Keratinocyte (primary cell): ENCODE measurements at regions not wholly inside any gene's neighbourhood (a gene's known extent, or its start where the extent isn't known, plus 50 kb on each side); places are given as distances from the start of the nearest gene placed in this dataset.

Experiments used
- CTCF ChIP-seq, 3 experiments: IDR thresholded peaks in 1 of 3; conservative IDR thresholded peaks in 1 of 3; optimal IDR thresholded peaks in 1 of 3; 2 replicates in 2 of 3; 3 replicates in 1 of 3; pipeline versions ENCODE3 to v1.5.1; 2011; ENCODE audit warnings: low read length in 3 of 3, mild to moderate bottlenecking in 3 of 3, moderate library complexity in 2 of 3, control low read depth in 1 of 3, inconsistent platforms in 1 of 3; ENCODE audit not compliant: insufficient read depth in 2 of 3; ENCODE audit errors: extremely low read depth in 1 of 3
- EZH2 ChIP-seq: IDR thresholded peaks from one replicate; pipeline ENCODE4 v1.6.1; 2012; ENCODE audit warnings: inconsistent platforms, mild to moderate bottlenecking, low read length, moderate library complexity

GRCh38 chr14:51428981-51429380, 188.9 kb downstream of the TMX1 start:
- TF ChIP-seq CTCF (optimal IDR thresholded peaks at IDR 0.05 in 1 of 3, IDR thresholded peaks at IDR 0.05 in 1 of 3, conservative IDR thresholded peaks at IDR 0.05 in 1 of 3; ENCODE audit: extremely low read depth in 1 of 3, insufficient read depth in 2 of 3, low read length in 3 of 3) (peak in 1 of 3 experiments; percentile 21), EZH2 (no peak)
